Stimulated activated CD4-positive, alpha-beta T cell treated with anti-CD3 and anti-CD28 coated beads, Interleukin-12 subunit alpha, Interleukin-12 subunit beta, amount 100 ng/mL, for 24 hours (primary cell): ENCODE measurements at regions not wholly inside any gene's neighbourhood (a gene's known extent, or its start where the extent isn't known, plus 50 kb on each side); places are given as distances from the start of the nearest gene placed in this dataset.

ENCODE experiments used
- DNase-seq, 2 experiments: peaks; one replicate each; pipeline ENCODE4 v3.0.0-alpha.2; 2020; ENCODE audit warnings: low read depth in 2 of 2

DNA sequence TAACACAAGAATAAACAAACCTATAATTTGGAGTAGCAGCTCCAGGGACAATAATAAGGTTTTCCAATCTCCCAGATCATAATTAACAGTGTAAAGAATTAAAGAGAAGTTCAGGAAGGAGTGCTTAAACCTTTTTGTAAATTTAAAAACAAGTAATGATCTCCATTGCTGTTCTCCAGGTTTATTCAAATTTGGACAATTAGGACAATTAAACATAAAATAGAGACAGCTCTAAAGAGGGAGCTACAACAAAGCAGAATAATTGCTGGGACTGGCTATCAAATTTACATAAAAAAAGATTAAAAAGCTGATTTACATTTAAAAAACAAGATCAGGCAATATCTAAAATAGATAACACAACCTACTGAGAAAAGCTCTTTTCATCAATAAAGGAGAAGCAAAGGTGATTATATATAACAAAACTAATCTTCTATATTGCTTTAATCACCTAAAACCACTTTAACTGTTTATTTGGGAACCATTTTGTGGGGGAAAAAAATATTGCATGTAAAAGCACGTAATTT lies 80.1 kb upstream of the CREB1 start:
- DNase-seq, result no peak

DNA sequence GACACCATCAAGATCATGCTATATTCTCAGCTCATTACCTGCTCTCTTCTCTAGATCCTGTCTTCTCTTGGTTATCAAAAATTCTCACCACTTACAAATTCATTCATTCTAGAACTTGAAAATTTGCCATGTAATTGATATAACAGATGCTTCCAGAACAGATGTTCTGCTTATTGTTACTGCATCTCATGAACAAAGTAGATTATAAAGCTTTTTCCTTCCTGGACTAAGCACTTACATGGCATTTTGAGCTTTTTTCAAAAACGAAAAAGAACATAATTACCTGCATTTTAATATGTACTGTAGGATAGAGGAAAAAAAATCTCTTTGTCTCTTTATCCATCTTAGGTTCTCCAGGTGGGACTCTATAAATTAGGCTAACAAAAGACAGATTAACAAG lies 79.6 kb upstream of the CREB1 start:
- DNase-seq, result no peak

DNA sequence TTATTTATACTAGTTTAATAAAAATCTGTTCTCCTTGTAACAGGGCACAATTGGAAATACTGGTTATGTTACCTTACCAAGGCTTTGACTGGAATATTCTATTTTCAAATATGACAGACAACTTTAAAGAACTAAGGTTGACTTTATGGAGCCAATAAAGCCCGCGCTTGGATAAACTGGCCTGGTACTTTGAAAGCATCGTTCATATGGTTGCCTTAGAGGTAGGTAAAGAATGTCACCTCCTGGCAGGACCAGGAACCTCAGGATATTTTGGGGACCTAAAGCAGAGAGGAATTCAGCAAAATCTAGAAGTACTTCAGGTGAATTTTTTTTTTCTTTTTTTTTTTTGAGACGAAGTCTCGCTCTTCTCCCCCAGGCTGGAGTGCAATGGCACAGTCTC lies 71.2 kb upstream of the CREB1 start:
- no peak for DNase-seq

DNA sequence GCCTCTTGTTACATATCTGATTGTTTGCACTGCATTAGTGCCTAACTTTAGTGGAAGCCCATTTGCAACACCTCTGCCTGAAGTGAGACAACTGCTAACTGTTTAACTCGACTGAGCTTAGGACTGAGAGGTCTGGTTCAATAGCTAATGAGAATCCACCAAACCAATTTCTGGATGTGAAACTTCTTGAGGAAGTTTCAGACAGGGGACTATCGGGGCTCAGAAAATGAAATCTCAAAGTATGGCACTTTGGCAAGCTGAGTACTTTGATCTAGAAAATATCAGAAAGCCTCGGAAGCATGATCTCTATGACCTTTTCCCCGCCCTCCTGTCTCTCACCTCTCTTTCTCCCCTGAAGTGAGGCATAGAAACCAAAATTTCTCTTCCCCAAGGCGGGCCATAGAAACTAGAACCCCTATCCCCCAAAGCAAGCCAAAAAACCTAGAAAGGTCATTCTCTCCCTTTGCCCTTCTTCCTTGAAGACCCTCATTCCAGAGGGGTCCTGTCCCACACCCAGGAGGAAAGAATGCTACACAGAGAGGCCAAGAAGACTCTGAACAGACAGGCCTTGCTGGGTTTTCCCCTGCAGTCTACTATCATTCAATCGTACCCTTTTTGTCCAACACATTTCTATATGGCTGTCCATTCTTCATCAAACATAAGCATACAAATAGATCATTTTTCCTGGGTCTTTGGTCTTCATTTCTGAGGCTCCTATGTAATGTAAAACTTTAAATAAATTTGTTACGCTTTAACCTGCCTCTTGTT lies 69.6 kb upstream of the CREB1 start:
- no peak for DNase-seq

DNA sequence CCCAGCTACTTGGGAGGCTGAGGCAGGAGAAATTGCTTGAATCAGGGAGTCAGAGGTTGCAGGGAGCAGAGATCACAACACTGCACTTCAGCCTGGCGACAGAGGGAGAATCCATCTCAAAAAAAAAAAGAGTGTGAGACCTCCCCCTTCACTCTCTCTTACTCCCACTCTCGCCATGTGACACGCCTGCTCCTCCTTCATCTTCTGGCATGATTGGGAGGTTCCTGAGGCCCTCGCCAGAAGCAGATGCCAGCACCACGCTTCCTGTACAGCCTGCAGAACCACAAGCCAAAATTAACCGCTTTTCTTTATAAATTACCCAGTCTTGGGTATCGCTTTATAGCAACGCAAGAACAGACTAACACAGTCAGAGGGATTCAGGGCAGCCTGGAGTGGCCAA lies 66.3 kb upstream of the CREB1 start:
- no peak for DNase-seq

DNA sequence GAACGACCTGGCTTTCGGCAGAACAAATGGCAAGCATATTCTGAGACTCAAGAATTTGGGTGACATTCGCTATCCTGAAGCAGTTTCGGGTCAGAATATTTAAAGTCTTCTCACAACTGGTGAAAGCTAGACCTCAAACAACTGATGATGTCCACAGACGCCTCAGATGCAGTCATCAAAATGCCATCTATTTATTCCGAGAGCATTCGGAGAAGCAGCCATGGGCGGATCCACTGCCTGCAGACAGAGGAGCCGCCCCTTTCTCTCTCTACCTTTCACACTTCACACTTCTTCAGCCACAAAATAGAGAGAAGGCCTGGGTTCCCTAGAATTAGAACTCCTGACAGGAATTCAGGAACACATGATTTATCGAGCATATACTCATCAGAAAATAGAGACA lies 65.8 kb upstream of the CREB1 start:
- no peak for DNase-seq

DNA sequence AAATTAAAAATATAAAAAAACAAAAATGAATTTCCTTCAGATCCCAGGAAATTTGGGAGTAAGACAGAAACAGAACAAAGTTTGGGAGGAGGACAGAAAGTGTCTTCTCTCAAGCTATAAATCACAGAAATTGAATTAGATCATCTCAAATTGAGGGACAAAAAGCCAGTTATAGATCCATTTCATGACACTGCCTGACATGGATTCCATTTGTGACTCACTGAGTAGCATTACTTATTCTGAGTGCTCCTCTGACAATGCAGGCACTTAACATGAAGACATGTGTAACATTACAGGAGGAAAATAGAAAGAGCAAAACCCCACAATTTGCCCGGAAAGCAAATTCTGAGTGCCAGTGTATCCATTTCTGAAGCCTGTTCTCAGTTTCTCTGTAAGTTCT lies 63.9 kb upstream of the CREB1 start:
- no peak for DNase-seq

DNA sequence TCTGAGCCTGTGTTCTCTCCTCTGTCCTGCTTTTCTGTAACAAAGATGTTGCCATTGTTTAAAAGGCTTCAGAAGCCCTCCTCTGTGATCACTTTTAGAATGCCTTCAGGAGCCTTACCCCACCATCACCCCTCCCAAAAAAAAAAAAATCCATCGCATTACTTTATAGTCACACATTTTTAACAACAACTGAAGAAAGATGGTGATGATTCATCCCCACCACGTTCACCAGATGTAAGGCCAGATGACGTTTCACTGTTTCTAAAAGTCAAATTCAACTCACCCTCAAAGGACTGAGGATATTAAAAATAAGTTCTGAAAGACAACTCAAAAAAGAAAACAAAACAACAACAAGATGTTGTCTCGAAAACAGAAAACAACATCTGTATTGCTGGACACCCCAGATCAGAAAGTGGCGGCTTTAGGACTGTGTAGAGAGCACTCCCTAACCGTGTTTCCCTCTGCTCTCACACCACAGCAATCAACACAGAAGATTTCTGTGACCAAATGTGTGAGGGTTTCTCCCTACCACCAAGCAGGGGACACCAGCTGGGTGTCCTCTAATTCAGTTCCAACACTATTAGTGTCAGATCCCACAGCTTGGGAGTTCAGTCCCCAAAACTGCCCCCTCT lies 61.9 kb upstream of the CREB1 start:
- DNase-seq, result no peak

DNA sequence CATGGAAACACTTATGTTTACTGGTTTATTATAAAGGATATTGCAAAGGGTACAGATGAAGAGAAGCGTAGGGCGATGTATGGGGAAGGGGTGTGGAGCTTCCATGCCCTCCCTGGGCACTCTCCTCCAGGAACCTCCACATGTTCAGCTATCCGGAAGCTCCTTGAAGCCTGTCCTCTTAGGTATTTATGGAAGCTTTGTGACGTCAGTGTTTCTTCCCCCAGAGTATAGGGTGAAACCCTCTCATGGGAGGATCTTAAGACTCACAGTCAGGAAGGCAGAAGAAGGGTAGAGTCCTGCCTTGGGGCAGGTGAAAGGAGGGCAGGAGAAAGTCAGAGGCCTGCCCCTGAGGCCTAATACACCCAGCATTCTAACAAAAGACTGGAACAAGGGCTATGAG lies 61.3 kb upstream of the CREB1 start:
- no peak for DNase-seq

DNA sequence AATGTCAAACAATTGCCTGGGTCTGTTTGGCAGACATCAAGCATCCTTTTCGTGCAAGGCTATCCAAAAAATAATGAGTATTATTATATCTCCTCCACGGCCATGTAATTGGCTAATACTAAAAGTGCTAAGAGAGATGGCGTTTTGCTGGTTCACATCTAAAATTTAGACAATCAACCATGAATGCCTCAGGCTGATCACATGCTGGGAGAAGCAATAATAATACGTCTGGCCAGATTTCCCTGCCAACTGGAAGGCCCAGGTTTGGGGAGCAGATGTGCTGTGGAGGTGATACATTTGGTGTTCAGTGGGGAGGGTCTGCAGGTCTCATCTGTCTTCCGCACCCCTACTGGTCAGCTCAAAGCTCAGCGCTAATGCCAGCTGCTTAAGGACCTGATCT lies 60.3 kb upstream of the CREB1 start:
- DNase-seq, result no peak

DNA sequence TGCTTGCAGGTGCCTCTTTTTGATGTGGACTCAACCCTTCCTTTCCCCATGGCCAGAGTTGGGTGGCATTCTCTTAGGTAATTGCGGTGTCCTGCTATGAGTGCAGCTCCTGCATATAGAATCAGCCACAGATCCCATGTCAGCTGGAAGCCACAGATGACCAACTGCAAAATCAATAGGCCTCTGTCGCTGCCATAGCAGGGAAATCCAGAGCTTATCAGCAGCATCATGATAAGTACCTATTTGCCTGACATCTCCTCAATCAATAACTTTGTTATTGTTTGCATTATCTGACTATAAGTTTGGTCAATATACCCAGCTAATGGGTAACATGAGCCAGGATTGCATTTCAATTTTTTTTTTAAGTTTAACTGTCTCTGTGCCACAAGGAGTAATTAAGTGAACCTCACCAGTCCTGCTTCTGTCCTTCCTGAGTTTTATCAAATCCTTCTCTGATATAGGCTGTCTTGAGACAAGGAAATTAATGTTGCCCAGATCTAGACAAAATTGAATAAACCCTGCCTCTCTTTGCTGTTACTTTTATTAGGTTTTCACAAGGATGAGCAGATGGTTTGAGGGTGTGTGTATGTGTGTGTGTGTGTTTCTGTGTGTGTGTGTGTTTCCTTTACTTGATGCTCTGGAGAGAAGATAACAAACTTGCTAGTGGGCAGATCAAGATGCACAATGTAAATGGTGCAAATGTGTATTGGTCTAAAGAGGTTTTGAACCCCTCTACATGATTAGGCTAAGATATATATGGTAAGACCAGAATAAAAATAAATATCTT lies 59.6 kb upstream of the CREB1 start:
- no peak for DNase-seq

DNA sequence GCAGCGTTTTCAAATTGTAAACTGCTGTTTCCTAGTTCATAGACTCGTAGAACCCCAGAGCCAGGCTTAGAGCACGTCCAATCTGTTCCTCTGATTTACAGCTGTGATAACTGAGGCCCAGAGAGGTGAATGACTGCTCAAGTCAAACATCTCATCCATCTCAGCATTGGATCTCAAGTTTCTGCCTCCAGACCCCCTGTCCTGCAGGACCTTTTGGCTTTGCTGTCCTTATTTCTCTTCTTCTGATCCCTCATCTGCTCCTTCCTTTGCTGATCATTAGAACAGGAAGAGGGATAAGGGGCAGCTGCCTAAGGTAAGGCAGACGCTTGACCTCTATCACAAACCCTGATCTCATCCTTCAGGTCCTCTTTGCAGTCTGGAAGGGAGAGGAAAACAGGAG lies 58.5 kb upstream of the CREB1 start:
- DNase-seq, result no peak

DNA sequence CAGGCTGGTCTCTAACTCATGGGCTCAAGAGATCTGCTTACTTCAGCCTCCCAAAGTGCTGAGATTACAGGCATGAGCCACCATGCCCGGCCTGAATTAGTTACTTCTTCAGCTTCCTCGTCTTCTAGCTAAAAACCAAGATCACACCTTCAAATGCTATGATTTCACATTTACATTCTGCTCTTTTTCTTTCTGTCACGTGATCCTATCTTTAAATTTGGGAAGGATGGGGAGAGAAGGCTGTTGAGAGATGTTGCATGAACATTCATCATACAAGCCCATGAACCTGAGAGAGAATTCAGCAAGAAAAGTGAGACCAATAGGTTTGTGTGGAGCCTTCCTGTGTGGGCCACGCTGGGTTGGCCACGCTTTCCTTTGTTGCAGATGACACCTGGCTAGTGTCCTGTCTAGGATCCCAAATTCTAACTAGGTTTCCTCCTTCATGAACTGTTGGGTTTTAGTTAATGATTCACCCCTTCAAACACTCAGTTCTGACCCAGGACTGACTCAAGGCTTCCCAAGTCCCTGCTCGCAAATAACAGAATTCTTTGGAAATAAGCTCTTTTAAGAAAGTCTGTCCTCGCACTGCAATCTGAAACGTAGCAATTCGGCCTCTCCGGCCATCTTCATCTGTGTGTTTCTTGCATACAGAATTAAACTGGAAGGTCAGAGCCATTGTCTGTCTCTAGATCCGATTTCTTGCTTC lies 57.3 kb upstream of the CREB1 start:
- DNase-seq, result no peak

DNA sequence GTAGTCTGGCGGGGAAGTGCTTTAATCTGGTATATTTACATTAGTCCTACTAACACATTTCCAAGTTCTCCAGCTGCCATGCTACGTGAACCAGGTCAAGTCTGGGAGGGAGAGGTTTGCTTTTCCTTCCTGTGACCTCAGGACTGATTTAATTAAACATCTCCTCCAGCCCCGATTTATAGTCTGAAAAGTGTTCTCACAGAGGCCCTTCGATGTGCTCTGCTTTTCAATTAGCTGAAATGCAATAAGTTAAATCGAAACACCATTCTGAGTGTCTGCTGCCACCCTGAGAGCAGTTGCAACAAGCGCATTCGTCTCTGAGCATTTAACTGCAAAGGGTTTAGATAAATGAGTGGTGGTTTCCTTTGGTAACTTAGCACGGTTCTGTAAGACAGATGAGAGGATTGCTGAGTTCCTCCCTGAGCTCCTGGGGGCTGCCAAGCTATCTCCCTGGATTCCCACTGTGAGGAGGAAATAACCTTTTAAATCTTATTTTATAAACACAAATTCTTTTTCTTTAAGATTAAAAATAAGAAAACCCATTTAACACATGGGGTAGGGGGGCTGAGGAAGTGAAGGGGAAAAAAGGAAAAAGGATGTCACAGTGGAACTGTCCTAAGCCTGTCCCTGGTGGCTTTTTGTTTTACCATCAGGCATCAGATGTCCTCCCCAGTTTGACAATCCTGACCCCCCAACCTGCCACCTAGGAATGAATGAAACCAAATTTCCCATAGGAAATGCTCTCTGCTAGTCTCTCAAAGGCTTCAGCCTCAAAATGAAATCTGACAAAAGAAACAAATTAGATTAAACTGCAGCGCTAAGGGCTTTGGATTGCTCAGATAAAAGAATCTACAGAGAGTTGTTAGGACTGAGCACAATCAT lies 56.5 kb upstream of the CREB1 start:
- peak in 1 of 2 experiments; percentile 15 for DNase-seq

DNA sequence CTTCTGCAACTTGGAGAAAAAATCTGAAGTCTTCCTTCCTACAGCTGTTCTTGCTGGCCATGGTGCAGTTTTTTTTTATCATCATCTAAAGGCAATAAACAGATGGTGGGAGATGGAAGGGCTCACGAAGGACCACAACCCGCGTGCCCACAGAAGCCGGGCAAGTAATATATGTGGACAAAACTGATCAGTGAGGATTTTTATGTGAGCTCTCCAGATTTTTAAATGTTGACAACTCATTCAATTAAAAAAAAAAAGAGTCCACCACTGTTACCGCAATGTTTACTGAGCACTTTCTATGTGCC lies 55.9 kb upstream of the CREB1 start:
- no peak for DNase-seq

DNA sequence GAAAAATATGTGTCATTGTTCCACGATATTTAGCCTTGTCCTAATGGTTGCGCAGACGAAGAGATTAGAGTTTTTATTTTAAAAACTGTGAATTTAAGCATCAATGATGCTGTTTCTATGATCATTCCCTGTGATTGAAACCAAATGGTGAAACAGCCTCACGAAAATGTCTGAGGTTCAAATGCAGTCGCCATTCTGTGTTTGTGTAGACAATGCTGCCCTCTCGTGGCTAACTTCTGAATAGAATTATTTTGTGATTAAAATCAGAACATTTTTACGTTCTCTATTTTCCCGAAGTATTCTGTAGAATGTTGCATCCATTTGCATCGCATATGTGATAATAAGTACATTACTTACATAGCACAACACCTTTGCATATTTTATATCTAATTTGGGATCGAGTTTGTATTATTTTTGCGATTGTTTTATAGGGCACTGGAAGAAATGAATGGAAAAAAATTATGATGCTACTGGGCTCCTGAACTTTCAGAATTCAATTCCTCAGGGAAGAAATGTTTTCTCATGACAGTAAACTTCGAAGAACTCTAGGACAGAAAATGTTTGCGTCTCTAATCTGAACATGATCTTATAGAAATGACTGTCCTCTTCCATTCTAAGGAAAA lies 54.8 kb upstream of the CREB1 start:
- peak in 1 of 2 experiments; percentile 22 for DNase-seq

DNA sequence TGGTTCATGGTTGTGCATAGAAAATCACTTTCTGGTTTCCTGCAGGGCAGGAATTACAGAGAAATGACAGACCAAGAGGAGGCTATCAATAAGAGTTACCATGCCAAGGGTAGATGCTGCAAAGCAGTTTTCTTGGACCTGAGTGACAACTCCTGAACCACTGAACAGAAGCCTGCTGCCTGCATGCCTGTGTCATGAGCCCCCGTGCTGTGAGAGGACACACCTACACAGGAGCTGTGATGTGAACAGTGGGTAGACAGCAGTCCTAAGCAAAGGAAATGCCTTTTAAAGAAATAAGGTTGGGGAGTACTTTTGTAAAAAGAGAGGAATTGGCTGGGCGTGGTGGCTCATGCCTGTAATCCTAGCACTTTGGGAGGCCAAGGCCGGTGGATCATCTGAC lies 54.2 kb upstream of the CREB1 start:
- no peak for DNase-seq

DNA sequence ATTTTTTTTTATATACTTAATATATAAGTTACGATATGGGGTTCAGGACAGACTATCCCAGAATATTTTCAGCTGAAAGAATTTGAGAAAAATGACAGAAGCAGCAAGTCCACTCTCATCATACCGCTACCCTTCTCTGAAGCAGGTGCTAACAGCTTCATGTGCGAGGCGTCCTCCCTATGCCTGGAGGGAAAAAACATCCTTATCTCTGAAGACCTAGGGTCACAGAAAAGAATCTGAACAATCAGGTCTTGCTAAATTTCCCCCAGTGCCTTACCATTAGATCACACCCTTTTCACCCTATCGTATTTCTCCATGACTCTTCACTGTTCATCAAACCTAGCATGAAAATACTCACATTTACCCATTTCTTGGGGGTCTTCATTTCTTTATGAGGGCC lies 51.9 kb upstream of the CREB1 start:
- DNase-seq, result no peak

DNA sequence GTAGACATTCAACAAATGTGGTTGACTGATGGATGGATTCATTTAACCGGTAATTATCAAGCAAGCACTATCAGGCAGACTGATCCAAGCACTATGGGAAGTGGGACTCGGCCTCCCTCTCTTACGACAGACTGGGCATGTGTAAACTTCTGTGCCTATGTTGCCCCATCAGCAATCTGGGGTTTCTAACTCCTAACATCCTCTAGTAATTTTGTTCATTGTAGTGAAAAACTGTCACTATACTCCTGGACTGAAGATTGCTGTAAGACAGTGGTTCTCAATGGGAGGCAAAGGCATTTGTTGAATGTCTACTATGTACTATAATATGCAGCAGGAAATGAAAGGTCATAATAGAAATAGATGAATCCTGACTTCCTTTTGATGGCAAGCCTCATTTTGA lies 51.2 kb upstream of the CREB1 start:
- DNase-seq, result no peak

DNA sequence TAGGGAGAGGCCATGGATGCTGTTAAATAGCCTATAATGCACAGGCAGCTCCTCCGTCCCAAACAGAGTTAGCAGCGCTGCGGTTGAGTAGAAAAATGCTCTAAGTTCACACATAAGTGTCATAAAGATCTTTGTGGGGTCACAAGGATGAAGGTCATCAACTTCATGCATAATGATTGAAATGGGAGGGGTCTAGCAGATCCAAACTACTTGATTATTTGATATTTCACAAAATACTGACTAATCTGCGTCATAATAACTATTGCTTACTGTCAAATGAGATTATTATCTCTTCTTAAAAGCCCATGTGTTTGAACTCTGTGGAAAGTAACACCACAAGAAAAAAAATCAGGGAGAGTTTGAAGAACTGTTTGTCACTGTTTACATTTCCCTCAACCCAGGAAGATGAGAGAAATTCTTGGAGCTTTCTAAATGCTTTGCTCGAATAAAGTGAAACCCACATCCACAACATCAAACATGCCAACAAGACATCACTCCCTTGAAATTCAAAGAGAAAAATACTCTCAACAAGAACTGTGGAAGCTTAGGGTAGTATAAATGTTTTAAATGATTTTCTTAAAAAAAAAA lies 50.5 kb upstream of the CREB1 start:
- no peak for DNase-seq
